HG02763 (cell line): ENCODE measurements at regions not wholly inside any gene's neighbourhood (a gene's known extent, or its start where the extent isn't known, plus 50 kb on each side); places are given as distances from the start of the nearest gene placed in this dataset.

Experiments used
- ATAC-seq: cut with Tn5 transposase; IDR thresholded peaks from one replicate; pipeline ENCODE4 v1.9.1; 2021; ENCODE audit warnings: mild to moderate bottlenecking, moderate library complexity; ENCODE audit not compliant: unreplicated experiment

DNA sequence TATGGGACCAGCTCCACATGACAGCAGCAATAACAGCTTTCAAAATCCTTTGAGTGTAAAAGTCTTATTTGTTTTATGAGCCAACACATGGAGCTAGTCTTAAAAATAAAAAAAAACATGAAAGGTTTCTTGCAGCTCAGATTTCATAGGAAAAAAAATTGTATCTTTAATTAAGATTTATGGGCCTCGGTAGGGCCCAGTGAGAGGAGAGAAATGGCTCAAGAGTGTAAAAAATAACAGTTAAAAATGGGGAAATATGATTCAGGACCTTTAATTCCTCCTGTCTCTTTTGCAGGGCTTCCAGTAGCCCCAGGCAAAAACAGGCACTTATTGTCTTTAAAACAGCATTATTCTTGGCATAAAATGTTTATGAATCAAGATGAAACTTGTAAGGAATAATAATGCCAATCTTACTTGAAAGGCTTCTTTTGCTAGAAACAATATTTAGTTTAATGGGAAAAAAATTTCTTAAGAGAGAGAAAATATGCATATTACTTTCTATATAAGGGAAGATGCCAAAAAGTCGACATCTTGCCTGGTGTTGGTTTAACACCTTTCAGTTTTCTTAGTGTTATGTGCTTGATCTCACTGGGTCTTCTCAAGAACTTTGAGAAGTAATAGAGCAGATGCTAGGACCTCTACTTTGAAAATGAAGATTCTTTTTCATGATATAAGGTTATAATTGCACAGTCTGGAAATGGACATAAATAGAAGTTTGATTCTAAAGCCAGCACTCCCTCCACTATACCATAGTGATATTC is 71.3 kb upstream of the SETBP1 start:
- no peak for ATAC-seq

DNA sequence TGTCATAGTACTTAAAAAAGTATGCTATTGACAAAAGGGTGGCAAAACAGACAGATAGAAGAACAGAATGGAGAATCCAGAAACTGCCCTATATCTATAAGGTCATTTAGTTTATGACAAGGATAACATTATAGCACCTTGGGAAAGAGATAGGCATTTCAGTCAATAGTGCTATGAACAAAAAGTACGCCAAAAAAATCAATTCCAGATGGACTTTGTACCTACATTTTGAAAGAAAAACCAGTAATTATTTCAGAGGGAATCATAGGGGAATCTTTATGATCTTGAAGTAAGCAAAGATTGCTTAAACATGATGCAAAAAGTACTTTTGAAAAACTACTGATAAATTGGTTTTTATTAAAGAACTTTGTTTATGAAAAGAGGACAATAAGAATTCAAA is 59.9 kb upstream of the SETBP1 start:
- ATAC-seq, result no peak

DNA sequence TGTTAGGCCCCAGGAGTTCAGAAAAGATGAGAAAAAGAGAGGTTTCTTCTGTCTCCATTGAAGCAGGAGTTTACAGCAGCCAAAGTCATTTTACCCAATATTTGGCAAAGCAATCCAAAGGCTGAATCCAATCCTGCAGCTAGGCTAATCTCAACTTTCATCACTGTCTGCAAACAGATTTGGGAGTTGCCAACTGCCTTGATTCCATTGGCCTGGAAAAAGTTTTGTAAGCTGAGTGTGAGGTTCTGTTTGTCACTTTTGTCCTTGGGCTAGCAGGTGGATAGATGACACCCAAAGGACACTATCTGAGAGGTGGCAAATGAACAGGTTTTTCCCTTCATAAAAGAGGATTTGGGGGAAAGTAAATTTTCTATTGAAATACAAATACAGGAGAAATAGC is 56.6 kb upstream of the SETBP1 start:
- no peak for ATAC-seq

DNA sequence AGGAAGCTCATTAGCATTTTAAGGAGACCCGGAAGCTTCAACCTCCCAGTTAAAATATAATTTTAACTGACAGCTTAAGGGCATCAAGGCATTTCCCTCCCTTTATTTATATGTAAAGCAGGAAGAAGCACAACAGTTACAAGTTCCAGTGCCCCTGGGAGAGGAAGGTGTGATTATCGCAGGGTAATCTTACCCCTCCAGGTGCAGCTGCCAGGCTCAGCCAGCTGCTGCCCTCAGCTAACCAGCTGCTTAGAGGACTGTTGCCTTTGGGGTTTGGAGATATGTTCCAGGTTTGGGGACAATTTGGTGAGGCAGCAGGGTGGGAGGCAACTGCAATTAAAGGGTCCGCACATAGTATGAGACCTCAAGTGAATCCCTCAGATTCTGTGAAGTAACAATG is 55.3 kb upstream of the SETBP1 start:
- no peak for ATAC-seq

DNA sequence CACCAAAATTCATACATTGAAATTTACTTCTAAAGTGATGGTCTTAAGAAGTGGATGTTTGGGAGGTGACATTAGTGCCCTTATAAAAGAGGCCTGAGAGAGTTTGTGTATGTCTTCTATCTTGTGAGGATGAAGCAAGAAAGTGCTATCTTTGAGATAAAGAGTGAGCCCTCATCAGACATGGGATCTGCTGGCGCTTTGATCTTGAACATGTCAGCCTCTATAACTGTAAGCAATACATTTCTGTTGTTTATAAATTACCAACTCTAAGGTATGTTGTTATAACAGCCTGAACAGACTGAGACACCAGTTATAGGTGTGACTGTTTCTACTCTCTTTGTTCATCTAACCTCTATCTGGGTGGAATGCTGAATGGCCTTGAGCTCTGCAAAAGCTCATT is 54.5 kb upstream of the SETBP1 start:
- ATAC-seq, result no peak

DNA sequence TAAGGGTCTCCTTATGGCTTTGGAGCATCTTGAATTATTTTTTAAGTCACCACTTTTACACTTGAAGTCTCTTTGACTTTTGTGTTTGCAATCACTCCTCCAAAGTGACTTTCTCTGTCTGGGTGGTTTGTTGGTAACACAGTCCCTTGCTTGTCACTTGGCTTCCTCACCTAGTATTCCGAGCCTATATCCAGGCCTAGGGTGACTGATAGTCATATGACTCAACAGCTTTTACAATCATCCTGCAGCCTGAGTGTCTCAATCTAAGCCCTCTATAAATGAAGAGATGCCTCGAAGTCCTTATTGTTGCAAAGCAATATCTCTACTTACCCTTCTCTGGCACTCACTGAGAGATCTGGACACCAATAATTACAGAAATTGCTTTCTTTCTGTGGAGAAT is 53.9 kb upstream of the SETBP1 start:
- no peak for ATAC-seq

DNA sequence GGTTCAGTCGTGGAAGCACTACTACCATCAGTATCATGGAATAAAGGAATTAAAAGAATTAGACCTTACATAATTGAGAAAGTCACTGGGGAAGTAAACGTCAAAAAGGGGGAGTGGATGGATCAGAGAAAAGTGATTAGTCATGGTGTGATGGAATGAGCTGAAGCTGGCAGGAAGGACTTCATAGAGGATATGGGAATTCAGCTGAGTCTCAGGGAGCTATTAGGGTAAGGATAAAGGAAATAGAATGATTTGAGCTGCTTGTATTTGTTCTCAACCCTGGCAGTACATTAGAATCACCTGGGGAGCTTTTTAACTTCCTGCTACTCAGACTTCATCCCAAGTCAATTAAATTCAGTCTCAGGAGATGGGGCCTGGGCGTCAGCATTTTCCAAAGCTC is 53.4 kb upstream of the SETBP1 start:
- ATAC-seq, result no peak

DNA sequence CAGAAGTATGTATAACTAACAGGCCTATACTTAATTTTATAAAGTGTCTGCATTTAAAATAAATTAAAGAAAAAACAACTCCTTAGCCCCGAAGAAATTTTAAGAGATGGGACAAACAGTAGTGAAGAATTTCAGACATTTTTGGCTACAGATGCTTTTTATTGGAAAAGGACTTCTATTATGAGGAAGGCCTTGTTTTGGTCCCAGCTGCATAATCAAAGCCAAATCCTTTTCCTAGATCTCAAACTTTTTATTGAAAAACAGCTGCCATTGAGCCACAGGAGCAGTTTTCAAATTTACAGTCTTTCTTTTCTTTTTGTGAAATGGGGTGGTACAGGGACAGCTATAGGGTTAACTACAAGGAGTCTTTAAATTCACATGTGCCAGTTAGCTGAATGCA is 51.3 kb upstream of the SETBP1 start:
- no peak for ATAC-seq

DNA sequence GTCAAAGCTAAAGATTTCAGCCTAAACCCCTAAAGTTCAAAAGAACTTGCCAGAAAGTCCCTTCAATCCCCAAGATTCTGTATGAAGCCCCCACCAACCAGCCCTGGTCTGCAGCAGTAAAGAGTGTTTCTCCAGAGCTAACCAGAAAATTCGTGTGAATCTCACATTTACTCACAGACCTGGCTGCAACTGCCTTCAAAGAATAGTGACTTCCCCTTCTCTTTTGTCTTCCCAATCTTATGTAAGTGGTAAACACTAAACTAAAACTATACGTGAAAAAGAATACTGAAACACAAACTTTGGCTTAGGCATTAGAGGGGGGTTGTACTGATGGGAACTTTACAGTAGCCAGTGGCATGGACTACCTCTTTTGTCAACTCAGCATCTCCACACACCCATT is 50.6 kb upstream of the SETBP1 start:
- no peak for ATAC-seq
